ENCODE measurements at regions not wholly inside any gene's neighbourhood (a gene's known extent, or its start where the extent isn't known, plus 50 kb on each side); places are given as distances from the start of the nearest gene placed in this dataset.

DNA sequence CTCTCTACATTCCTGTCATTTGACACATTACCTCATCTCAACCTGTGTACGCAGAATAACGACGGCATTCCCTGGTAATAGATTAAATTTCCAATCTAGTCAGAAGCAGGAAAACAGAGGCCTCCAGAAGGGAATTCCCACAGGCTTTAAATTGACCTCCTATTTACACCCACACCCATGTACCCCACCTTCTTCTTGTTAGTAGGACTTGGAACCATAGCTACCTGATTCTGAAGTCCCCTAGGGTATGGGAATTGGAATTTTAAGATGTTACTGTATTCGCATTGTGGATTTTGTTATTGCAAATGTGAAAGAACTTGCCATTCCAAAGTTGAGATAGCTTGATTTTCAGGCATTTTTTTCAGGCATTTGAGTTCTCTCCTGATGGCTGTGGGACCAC lies 377.5 kb upstream of the DYNLRB2 start:
- TF ChIP-seq, protein P1, sequence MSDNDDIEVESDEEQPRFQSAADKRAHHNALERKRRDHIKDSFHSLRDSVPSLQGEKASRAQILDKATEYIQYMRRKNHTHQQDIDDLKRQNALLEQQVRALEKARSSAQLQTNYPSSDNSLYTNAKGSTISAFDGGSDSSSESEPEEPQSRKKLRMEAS (IDR thresholded peaks at IDR 0.05; ENCODE audit: insufficient read depth, insufficient read length), result no peak
- TF ChIP-seq, protein P2, sequence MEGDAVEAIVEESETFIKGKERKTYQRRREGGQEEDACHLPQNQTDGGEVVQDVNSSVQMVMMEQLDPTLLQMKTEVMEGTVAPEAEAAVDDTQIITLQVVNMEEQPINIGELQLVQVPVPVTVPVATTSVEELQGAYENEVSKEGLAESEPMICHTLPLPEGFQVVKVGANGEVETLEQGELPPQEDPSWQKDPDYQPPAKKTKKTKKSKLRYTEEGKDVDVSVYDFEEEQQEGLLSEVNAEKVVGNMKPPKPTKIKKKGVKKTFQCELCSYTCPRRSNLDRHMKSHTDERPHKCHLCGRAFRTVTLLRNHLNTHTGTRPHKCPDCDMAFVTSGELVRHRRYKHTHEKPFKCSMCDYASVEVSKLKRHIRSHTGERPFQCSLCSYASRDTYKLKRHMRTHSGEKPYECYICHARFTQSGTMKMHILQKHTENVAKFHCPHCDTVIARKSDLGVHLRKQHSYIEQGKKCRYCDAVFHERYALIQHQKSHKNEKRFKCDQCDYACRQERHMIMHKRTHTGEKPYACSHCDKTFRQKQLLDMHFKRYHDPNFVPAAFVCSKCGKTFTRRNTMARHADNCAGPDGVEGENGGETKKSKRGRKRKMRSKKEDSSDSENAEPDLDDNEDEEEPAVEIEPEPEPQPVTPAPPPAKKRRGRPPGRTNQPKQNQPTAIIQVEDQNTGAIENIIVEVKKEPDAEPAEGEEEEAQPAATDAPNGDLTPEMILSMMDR (IDR thresholded peaks at IDR 0.05; ENCODE audit: extremely low read depth in 1 of 2, insufficient read depth in 1 of 2, low read depth in 1 of 2, low read length in 2 of 2), result no peak

Data from endothelial cell of umbilical vein (primary cell).